Activated CD8-positive, alpha-beta T cell treated with anti-CD3 and anti-CD28 coated beads for 36 hours (primary cell): ENCODE measurements at regions not wholly inside any gene's neighbourhood (a gene's known extent, or its start where the extent isn't known, plus 50 kb on each side); places are given as distances from the start of the nearest gene placed in this dataset.
"Not testable (repeated sequence)": the region's sequence is repeated elsewhere in the genome, so short reads cannot be mapped to it uniquely, and the experiment has no call there.

Experiments
- ATAC-seq: fragments of 200-7000 bp; cut with Tn5 transposase; one replicate; pipeline ENCODE4 v1.10.0; 2021; ENCODE audit warnings: mild to moderate bottlenecking, moderate library complexity
- CTCF ChIA-PET: fragments of 350-600 bp; sonication (Branson Sonifier 250); formaldehyde crosslinking; loops from one replicate; lab custom pipeline; 2021; ENCODE audit warnings: antibody characterized with exemption; lab: Charles Lee
- POLR2A ChIA-PET: fragments of 350-600 bp; sonication (Branson Sonifier 250); formaldehyde crosslinking; loops from one replicate; lab custom pipeline; 2021; ENCODE audit warnings: antibody characterized with exemption; lab: Charles Lee
- DNase-seq: peaks from one replicate; pipeline ENCODE4 v3.0.0-alpha.2; 2020
- H3K27ac Mint-ChIP-seq: one replicate; pipeline ENCODE4 v1.8.0; 2021; ENCODE audit warnings: mild to moderate bottlenecking, mixed read lengths
- H3K27me3 Mint-ChIP-seq: one replicate; pipeline ENCODE4 v1.8.0; 2021; ENCODE audit warnings: mixed read lengths
- H3K36me3 Mint-ChIP-seq: one replicate; pipeline ENCODE4 v1.8.0; 2021; ENCODE audit warnings: low read depth, mixed read lengths
- H3K4me1 Mint-ChIP-seq: one replicate; pipeline ENCODE4 v1.8.0; 2021; ENCODE audit warnings: low read depth, mixed read lengths
- H3K4me3 Mint-ChIP-seq: one replicate; pipeline ENCODE4 v1.8.0; 2021; ENCODE audit warnings: mild to moderate bottlenecking, moderate library complexity, mixed read lengths
- H3K9me3 Mint-ChIP-seq: one replicate; pipeline ENCODE4 v1.8.0; 2021; ENCODE audit warnings: mixed read lengths
- CTCF ChIP-seq: fragments of 200-600 bp; IDR thresholded peaks from one replicate; pipeline ENCODE4 v1.8.0; 2022; ENCODE audit warnings: antibody characterized with exemption, mild to moderate bottlenecking
- intact Hi-C: fragments of 100-400 bp; cut with micrococcal nuclease; formaldehyde crosslinking; loops from one replicate; pipeline ENCODE4 v1.10.0; 2022

- ChIA-PET POLR2A (interaction anchor here (0.6 to 1.3 kb wide), 2 partner anchors 19 to 526 kb away, joined by 3 to 4 read pairs; no protein-coding TSS in a partner anchor), CTCF (no interaction called here)
- no peaks in the 10 kb centered on the region for H3K36me3 Mint-ChIP-seq
- H3K27me3 Mint-ChIP-seq = no peaks in the 10 kb centered on the region
- no peak overlapping the region for H3K4me3 Mint-ChIP-seq
- DNase-seq (peak; percentile 3), ATAC-seq (no peak)
- H3K27ac Mint-ChIP-seq = no peak overlapping the region
- TF ChIP-seq CTCF = no peak
- H3K4me1 Mint-ChIP-seq = no peaks in the 10 kb centered on the region
- intact Hi-C loops = no loop called here
- no peaks in the 10 kb centered on the region for H3K9me3 Mint-ChIP-seq
Observed at GRCh38 chr10:32139223-32140073, 83.2 kb upstream of the KIF5B start.

GRCh38 chr10:32136927-32137326 is 80.7 kb upstream of the KIF5B start:
- H3K27ac Mint-ChIP-seq, CTCF ChIA-PET, H3K36me3 Mint-ChIP-seq, H3K4me3 Mint-ChIP-seq, intact Hi-C loops, H3K27me3 Mint-ChIP-seq, H3K4me1 Mint-ChIP-seq, H3K9me3 Mint-ChIP-seq, ATAC-seq, DNase-seq, POLR2A ChIA-PET: not testable (repeated sequence)

- ATAC-seq, H3K9me3 Mint-ChIP-seq, H3K36me3 Mint-ChIP-seq, intact Hi-C loops, H3K4me3 Mint-ChIP-seq, CTCF ChIA-PET, POLR2A ChIA-PET, H3K27ac Mint-ChIP-seq, H3K27me3 Mint-ChIP-seq, DNase-seq, H3K4me1 Mint-ChIP-seq: not testable (repeated sequence)
Observed at GRCh38 chr10:32135796-32136195, 79.6 kb upstream of the KIF5B start.

- no peaks in the 10 kb centered on the region for H3K27me3 Mint-ChIP-seq
- ChIA-PET CTCF (interaction anchor here (0.9 kb wide), 1 partner anchor 9 kb away, joined by 3 read pairs; no protein-coding TSS in a partner anchor), POLR2A (no interaction called here)
- no peak for ATAC-seq
- H3K36me3 Mint-ChIP-seq = no peaks in the 10 kb centered on the region
- peaks cover 7% of the 10 kb centered on the region for H3K4me1 Mint-ChIP-seq
- no peak for TF ChIP-seq CTCF
- H3K9me3 Mint-ChIP-seq = no peaks in the 10 kb centered on the region
- no peak overlapping the region for H3K27ac Mint-ChIP-seq
- intact Hi-C loops = no loop called here
- no peak for DNase-seq
- H3K4me3 Mint-ChIP-seq = no peak overlapping the region
Observed at GRCh38 chr10:32132357-32132946, 76.2 kb upstream of the KIF5B start.

GRCh38 chr10:32131388-32131787 is 75.2 kb upstream of the KIF5B start:
- CTCF ChIA-PET = no interaction called here
- no peak for TF ChIP-seq CTCF
- ATAC-seq (peak; percentile 17), DNase-seq (no peak)
- POLR2A ChIA-PET = no interaction called here
- H3K36me3 Mint-ChIP-seq = no peaks in the 10 kb centered on the region
- no peaks in the 10 kb centered on the region for H3K9me3 Mint-ChIP-seq
- no peak overlapping the region for H3K27ac Mint-ChIP-seq
- H3K27me3 Mint-ChIP-seq = no peaks in the 10 kb centered on the region
- H3K4me3 Mint-ChIP-seq = no peak overlapping the region
- intact Hi-C loops = no loop called here
- peaks cover 7% of the 10 kb centered on the region for H3K4me1 Mint-ChIP-seq

GRCh38 chr10:32130788-32131187 is 74.6 kb upstream of the KIF5B start:
- Mint-ChIP-seq H3K4me1 (peaks cover 7% of the 10 kb centered on the region), H3K27ac (no peak overlapping the region), H3K9me3 (no peaks in the 10 kb centered on the region), H3K4me3 (no peak overlapping the region), H3K27me3 (no peaks in the 10 kb centered on the region), H3K36me3 (no peaks in the 10 kb centered on the region)
- ATAC-seq = no peak
- no peak for TF ChIP-seq CTCF
- DNase-seq = no peak
- POLR2A ChIA-PET = no interaction called here
- intact Hi-C loops = no loop called here
- CTCF ChIA-PET = no interaction called here
